ENCODE measurements at regions not wholly inside any gene's neighbourhood (a gene's known extent, or its start where the extent isn't known, plus 50 kb on each side); places are given as distances from the start of the nearest gene placed in this dataset.
"Not testable (repeated sequence)": the region's sequence is repeated elsewhere in the genome, so short reads cannot be mapped to it uniquely, and the experiment has no call there.

GRCh38 chr10:113493882-113494301, 59.0 kb upstream of the HABP2 start:
- no peak for DNase-seq (ENCODE audit: low read depth)

DNA sequence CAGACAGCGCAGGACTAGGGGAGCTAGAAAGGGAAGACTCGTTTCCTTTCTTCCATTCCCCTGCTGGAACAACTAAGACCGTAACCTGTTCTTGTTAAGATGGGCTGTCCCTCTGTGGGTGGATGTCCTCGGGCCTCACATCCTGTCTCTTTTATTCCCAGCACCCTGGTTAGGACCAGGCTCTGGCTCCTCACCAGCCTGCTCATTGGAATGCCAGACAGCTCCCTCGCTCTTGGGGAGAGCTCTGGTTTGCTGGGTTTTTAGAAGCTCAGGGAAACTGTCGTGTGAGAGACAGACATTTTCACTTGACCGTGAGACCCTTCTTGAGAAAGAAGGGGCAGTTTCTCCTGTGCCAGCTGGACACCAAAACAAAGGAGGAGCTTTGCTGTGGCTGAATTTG, 58.1 kb upstream of the HABP2 start:
- DNase-seq (ENCODE audit: low read depth): no peak

DNA sequence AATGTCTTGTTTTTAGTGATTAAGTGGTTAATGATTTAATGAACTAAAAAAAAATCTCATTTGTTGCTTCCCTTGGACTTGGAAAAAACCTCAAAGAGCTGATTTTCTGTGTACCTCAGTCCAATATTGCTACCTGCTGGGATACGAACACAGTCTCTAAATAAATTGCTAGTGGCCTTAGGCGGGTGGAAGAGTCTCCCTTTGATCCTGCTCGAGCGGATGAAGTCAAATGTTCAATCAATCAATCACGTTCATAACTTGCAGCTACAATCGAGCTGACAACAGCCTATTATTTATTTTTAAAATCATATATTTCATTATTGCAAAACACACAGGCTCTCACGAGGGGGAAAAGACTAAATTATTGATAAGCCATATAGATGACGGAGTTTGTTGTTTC, 57.3 kb upstream of the HABP2 start:
- DNase-seq (ENCODE audit: low read depth): no peak

- no peak for DNase-seq (ENCODE audit: low read depth)
Observed at GRCh38 chr10:113496111-113497109, 56.4 kb upstream of the HABP2 start.

DNA sequence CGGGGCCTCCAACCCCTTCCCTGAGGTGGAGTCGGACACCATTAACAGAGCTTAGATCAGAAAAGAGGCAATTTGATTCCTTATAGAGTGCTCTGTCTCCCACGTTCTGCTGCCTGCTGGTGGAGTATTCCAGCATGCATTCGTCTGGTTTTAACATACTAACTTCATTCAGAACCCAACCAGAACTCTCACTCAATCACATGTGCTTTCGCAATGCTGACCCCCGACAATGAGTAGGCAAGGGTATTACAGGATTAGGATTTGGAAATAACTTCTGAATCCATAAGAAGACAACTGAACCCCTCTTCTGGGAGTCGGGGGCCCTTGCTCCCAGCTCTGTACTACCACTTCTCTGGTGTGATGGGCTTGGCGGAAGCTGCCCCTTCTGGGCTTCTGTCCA, 55.7 kb upstream of the HABP2 start:
- no peak for DNase-seq (ENCODE audit: low read depth)

DNA sequence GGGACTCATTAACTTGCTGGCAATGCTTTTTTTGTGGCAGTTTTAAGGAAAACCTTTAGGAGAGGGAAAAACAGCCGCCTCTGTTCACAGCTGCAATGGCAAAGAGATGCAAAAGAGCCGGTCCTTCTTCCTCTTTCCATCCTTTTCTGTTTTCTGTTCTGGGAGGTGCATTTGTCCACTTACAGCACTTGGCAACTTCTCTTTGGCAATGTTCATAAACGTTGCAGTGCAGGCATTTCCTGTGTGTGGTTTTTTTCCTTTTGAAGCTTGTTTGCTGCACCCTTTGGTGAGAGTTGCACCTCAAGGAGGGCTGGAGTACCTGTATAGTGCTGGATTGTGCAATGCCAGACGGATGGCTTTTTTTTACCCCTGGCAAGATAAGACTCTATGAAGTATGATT, 53.9 kb upstream of the HABP2 start:
- no peak for DNase-seq (ENCODE audit: low read depth)

DNA sequence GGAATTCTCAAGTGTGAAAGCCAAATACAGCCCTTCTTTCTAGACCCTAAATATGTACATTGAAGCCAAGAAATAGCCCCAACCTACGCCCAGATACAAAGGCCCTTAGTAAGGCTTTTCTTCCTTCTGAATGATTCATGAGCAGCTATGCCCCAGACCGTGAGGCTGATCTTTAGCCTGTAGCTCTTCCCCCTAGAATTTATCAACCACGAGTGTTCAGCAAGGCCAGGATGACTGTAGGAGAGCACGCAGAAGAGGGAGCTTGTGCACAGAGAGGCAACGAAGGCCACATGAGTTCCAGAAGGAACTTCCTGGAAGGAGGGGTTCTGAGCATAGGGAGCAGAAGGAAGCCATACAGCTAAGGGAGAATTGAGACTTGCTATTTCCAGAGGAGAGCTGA, 53.0 kb upstream of the HABP2 start:
- DNase-seq (ENCODE audit: low read depth): no peak

DNA sequence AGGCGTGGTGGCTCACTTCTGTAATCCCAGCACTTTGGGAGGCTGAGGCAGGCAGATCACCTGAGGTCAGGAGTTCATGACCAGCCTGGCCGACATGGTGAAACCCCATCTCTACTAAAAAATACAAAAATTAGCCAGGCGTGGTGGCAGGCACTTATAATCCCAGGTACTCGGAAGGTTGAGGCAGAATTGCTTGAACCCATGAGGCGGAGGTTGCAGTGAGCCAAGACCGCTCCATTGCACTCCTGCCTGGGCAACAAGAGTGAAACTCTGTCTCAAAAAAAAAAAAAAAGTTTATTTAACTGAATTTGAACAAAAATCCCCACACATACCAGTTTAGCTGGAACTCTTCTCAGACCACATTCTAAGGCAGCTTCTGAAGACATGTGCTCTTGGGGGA, 51.8 kb upstream of the HABP2 start:
- not testable (repeated sequence) for DNase-seq (ENCODE audit: low read depth)

Data from LHCN-M2 (cell line).